Vagina (tissue), 2 donors: ENCODE measurements at regions not wholly inside any gene's neighbourhood (a gene's known extent, or its start where the extent isn't known, plus 50 kb on each side); places are given as distances from the start of the nearest gene placed in this dataset.

Experiments used
- DNase-seq, 2 donors: peaks; one replicate each; pipeline ENCODE4 v3.0.0-alpha.2; 2017; ENCODE audit errors: extremely low spot score in 2 of 2
- H3K27ac ChIP-seq: fragments of 200-600 bp; sonication (generic); one replicate; pipeline ENCODE4 v1.5.1; 2019
- H3K27me3 ChIP-seq: fragments of 200-600 bp; sonication (generic); one replicate; pipeline ENCODE4 v1.5.1; 2019
- H3K36me3 ChIP-seq, 2 donors: fragments of 200-600 bp; sonication (generic); one replicate each; pipeline ENCODE4 v1.5.1; 2017 to 2019
- H3K4me1 ChIP-seq: fragments of 200-600 bp; sonication (generic); one replicate; pipeline ENCODE4 v1.5.1; 2019
- H3K4me3 ChIP-seq, 2 donors: fragments of 200-600 bp; sonication (generic); 1 replicate in 1 of 2; 2 replicates in 1 of 2; pipeline ENCODE4 v1.5.1; 2016 to 2019
- H3K9me3 ChIP-seq: fragments of 200-600 bp; sonication (generic); one replicate; pipeline ENCODE4 v1.5.1; 2019
- CTCF ChIP-seq, 3 experiments: fragments of 450-650 bp in 2 of 3; fragments of 200-600 bp in 1 of 3; sonication (generic) in 1 of 3; IDR thresholded peaks; one replicate each; pipeline ENCODE4 v1.5.1; 2017 to 2019; ENCODE audit warnings: antibody characterized with exemption in 3 of 3, mild to moderate bottlenecking in 2 of 3, moderate library complexity in 2 of 3
- POLR2A ChIP-seq, 2 donors: fragments of 450-650 bp; IDR thresholded peaks; one replicate each; pipeline ENCODE4 v1.6.1; 2017; ENCODE audit warnings: antibody characterized with exemption in 2 of 2, mild to moderate bottlenecking in 2 of 2, moderate library complexity in 2 of 2
- POLR2AphosphoS5 ChIP-seq, 2 donors: sonication (generic); formaldehyde crosslinking; IDR thresholded peaks; one replicate each; pipeline ENCODE4 v1.9.0; 2017; ENCODE audit warnings: antibody characterized with exemption in 2 of 2, mild to moderate bottlenecking in 2 of 2, low read depth in 1 of 2; ENCODE audit not compliant: insufficient read depth in 1 of 2
- intact Hi-C: fragments of 100-400 bp; cut with DNase I; formaldehyde crosslinking; loops from one replicate; pipeline ENCODE4 v1.15.1; 2023

DNA sequence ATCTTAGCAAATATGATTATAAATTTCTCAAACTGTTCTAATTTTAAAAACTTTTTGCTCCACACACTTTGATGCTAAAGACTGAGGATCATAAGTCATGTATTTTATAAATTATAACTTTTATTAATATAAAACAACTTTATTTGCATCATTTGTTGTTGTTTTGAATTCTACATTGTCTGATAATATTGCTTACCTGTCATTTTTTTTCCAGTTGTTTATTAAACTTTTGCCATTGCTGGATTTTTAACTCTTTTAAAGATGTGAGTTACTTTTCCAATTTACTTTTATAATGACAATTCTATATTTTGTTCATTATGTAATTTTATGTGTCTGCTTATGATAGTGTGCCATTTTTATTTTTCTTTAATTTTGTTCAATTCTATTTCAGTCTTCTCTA is 2071.2 kb upstream of the C9orf72 start:
- no peak for DNase-seq
- Histone ChIP-seq H3K36me3 (no peaks in the 10 kb centered on the region), H3K4me3 (no peak overlapping the region), H3K4me1 (no peaks in the 10 kb centered on the region), H3K27ac (no peak overlapping the region), H3K9me3 (no peaks in the 10 kb centered on the region), H3K27me3 (no peaks in the 10 kb centered on the region)
- intact Hi-C loops: no loop called here
- TF ChIP-seq CTCF (IDR thresholded peaks at IDR 0.05) (no peak), POLR2AphosphoS5 (IDR thresholded peaks at IDR 0.05; ENCODE audit: insufficient read depth in 1 of 2, low read depth in 1 of 2) (no peak), POLR2A (IDR thresholded peaks at IDR 0.05) (no peak)

DNA sequence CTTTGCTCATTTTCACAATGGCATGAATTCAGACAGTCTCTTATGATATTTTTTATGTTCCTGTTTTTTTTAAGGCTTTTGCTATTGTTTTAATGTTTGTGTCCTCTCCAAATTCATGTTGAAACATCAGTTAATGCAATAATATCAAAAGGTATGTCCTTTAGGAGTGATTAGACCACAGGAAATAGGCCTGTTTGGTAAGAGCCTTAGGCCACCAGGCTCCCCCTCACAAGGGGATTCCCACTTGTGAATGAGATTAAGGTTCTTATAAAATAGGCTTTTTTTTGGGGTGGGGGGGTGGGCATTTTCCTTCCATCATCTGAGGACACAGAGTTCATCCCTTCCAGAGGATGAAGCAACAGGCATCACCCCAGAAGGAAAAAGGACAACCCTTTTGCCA is 2074.2 kb upstream of the C9orf72 start:
- no peak overlapping the region for H3K27ac ChIP-seq
- intact Hi-C loops: no loop called here
- H3K4me1 ChIP-seq: no peaks in the 10 kb centered on the region
- TF ChIP-seq POLR2AphosphoS5 (IDR thresholded peaks at IDR 0.05; ENCODE audit: insufficient read depth in 1 of 2, low read depth in 1 of 2): no peak
- TF ChIP-seq CTCF (IDR thresholded peaks at IDR 0.05): no peak
- no peak for TF ChIP-seq POLR2A (IDR thresholded peaks at IDR 0.05)
- no peaks in the 10 kb centered on the region for H3K36me3 ChIP-seq
- H3K27me3 ChIP-seq: no peaks in the 10 kb centered on the region
- H3K4me3 ChIP-seq: no peak overlapping the region
- H3K9me3 ChIP-seq: no peaks in the 10 kb centered on the region
- DNase-seq: no peak

- intact Hi-C loops: no loop called here
- H3K27me3 ChIP-seq: no peaks in the 10 kb centered on the region
Observed at GRCh38 chr9:29648132-29648531, 2074.9 kb upstream of the C9orf72 start.

GRCh38 chr9:29648601-29649000 is 2075.3 kb upstream of the C9orf72 start:
- intact Hi-C loops: no loop called here
- Histone ChIP-seq H3K36me3 (no peaks in the 10 kb centered on the region), H3K4me3 (no peak overlapping the region), H3K27me3 (no peaks in the 10 kb centered on the region), H3K4me1 (no peaks in the 10 kb centered on the region), H3K9me3 (no peaks in the 10 kb centered on the region), H3K27ac (no peak overlapping the region)
- DNase-seq: no peak
- no peak for TF ChIP-seq CTCF (IDR thresholded peaks at IDR 0.05)
- TF ChIP-seq POLR2AphosphoS5 (IDR thresholded peaks at IDR 0.05; ENCODE audit: insufficient read depth in 1 of 2, low read depth in 1 of 2): no peak
- no peak for TF ChIP-seq POLR2A (IDR thresholded peaks at IDR 0.05)

More at GRCh38 chr9:29648132-29648531, 2074.9 kb upstream of the C9orf72 start:
- TF ChIP-seq POLR2A (IDR thresholded peaks at IDR 0.05) (no peak), POLR2AphosphoS5 (IDR thresholded peaks at IDR 0.05; ENCODE audit: insufficient read depth in 1 of 2, low read depth in 1 of 2) (no peak), CTCF (IDR thresholded peaks at IDR 0.05) (no peak)
- no peaks in the 10 kb centered on the region for H3K36me3 ChIP-seq
- no peak for DNase-seq
- no peak overlapping the region for H3K27ac ChIP-seq
- H3K4me1 ChIP-seq: no peaks in the 10 kb centered on the region
- H3K9me3 ChIP-seq: no peaks in the 10 kb centered on the region
- no peak overlapping the region for H3K4me3 ChIP-seq

DNA sequence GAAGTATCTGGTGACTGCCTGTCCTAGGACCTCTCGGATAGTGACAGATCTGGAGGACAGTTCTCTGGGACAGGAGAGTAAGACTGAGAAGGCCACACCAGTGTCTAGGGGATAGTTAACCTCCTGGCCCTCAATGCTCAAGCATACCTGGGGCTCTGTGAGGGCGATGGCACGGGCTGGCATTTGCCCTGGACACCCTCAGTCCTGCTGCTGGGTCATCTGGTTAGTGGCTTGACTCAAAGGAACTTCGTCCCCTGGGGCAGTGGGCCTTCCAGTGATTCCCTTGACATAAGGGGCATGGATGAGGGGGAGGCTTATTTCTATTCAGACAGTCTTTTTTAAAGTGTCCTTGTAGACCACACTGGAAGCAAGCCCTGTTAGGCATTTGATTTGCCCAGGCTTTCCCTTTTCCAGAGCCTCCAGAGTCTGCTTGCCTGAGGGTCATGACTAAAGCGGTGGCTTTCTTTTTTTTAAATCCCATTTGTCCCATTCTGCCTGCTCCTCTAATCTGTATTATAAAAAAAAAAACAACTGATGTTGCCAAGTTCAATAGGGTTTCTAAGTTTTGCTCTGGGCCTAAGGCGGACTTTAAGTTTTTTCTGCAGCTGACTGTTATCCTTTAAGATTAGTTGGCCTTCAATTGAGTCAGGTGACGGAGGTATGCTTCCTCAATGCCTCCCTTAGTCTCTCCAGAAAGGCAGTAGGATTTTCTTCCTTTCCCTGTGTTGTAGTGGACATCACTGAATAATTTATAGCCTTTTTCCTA is 2083.5 kb upstream of the C9orf72 start:
- H3K4me1 ChIP-seq: no peaks in the 10 kb centered on the region
- intact Hi-C loops: no loop called here
- H3K9me3 ChIP-seq: no peaks in the 10 kb centered on the region
- DNase-seq: no peak
- no peak overlapping the region for H3K27ac ChIP-seq
- no peak for TF ChIP-seq CTCF (IDR thresholded peaks at IDR 0.05)
- no peak for TF ChIP-seq POLR2AphosphoS5 (IDR thresholded peaks at IDR 0.05; ENCODE audit: insufficient read depth in 1 of 2, low read depth in 1 of 2)
- no peak for TF ChIP-seq POLR2A (IDR thresholded peaks at IDR 0.05)
- H3K4me3 ChIP-seq: no peak overlapping the region
- no peaks in the 10 kb centered on the region for H3K27me3 ChIP-seq
- H3K36me3 ChIP-seq: no peaks in the 10 kb centered on the region
